HG03196 (cell line): ENCODE measurements at regions not wholly inside any gene's neighbourhood (a gene's known extent, or its start where the extent isn't known, plus 50 kb on each side); places are given as distances from the start of the nearest gene placed in this dataset.
"Not testable (repeated sequence)": the region's sequence is repeated elsewhere in the genome, so short reads cannot be mapped to it uniquely, and the experiment has no call there.

Experiments
- ATAC-seq: cut with Tn5 transposase; IDR thresholded peaks from one replicate; pipeline ENCODE4 v1.9.1; 2021; ENCODE audit not compliant: unreplicated experiment

DNA sequence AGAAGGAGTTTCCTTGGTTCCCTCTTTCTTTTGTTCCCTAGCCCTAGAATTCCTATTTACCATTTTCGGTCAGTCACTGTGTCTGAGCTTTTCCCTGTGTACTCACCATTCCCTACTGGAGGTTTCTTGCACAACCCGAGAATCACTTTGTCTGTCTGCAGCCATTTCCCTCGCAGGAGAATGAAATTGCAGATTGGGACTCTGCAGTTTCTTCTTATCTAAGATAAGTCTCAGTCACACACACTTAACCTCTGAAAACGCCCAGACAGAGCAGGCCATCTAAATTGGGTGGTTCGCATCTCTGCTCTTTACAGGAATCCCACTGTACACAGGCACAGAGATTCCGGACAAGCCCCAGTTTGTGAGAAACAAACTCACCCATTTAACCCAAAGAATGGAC, 58.6 kb upstream of the CNTNAP2 start:
- ATAC-seq, result no peak

DNA sequence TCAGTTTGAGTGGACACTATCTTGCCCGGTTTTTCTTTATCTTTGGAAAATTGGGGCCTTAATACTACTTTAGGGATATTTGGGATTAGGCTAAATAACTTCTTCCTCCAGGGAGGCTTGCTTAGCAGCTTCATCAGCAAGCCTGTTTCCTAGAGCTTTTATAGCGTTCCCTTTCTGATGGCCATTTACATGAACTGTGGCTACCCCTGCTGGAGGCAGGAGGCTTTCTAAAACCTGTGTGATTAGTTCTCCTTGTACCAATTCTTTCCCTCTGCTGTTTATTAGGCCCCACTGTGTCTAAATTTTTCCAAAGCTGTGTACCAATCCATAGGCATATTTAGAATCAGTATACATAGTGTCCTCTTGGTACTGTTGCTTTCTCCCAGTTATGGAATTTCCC, 61.7 kb upstream of the CNTNAP2 start:
- ATAC-seq, result no peak

DNA sequence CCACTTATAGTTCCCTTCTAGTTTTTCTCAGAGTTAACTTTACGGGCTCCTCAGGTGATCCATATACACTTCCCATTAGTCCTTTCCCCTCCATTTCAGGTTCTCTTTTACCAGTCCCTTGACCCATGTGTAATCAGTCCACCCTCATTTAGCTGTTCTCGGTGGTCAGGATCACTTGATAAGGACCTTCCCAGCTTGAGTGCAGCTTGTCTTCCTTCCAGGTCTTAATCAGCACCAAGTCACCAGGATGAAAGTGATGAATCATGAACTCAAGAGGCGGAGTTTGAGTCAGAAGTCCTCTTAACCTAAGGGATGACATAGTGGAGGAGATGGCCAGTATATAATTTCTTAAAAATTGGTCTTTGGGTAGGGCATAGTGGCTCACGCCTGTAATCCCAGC, 63.1 kb upstream of the CNTNAP2 start:
- no peak for ATAC-seq

DNA sequence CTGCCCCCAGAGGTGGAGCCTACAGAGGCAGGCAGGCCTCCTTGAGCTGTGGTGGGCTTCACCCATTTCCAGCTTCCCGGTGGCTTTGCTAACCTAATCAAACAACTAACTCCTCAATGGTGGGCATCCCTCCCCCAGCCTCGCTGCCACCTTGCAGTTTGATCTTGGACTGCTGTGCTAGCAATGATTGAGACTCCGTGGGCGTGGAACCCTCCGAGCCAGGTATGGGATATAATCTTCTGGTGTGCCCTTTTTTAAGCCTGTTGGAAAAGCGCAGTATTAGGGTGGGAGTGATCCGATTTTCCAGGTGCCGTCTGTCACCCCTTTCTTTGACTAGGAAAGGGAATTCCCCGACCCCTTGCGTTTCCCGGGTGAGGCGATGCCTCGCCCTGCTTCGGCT, 73.3 kb upstream of the CNTNAP2 start:
- not testable (repeated sequence) for ATAC-seq

DNA sequence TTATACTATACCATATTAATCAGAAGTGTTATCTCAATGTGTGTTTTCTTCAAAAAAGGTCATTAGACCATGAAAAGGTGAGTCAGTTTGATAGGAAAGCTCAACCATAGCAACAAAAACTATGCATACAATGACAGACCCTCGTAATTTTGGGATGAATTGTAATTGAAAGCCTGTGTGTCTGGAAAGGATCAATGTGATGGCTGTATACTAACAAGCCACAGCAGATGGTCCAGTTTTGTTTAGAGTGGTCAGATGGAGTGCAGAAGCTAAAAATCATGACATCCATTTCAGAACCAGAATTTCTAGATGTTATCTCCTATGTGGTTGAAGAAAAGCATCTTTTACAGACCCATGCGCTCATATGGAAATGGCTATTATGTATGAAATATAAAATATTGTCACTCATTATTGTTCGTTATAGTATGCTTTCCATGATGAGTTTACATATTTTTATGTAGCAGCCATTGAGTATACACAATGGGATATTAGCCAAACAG, 88.3 kb upstream of the CNTNAP2 start:
- no peak for ATAC-seq

DNA sequence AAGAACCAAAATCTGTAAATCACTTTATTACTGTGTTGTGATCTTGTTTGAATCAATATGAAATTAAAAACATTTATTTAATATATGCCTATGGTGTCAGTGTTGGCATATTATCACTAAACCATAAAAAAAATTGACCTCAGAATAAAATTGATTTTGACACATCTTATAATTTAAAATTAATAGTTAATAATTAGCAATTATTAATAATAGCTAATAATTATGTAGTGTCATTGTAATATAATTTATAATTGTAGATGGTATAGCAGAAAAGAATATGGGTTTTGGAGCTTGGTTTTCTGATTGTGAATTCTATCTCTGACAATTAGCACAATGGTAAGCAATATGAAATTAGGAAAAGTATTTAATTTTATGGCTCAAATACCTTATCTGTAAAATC, 89.4 kb upstream of the CNTNAP2 start:
- ATAC-seq, result no peak

DNA sequence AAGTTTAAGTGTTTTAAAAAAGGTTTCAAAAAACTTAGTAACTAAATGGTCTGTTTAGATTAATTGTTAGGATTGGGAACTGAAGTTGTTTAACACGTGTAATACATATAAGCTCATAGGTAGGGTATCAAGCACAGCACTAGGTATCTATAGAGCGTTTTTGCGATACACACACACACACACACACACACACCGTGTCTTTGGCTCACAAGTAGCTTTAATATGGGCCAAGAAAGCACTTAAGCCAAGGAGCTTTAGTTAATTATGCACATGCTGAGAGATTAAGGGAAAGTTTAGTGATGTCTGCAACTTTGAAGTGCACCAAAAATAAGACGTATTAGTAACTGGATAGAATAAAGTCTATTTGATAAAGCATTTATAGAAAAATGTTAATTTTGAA, 93.8 kb upstream of the CNTNAP2 start:
- ATAC-seq, result no peak

DNA sequence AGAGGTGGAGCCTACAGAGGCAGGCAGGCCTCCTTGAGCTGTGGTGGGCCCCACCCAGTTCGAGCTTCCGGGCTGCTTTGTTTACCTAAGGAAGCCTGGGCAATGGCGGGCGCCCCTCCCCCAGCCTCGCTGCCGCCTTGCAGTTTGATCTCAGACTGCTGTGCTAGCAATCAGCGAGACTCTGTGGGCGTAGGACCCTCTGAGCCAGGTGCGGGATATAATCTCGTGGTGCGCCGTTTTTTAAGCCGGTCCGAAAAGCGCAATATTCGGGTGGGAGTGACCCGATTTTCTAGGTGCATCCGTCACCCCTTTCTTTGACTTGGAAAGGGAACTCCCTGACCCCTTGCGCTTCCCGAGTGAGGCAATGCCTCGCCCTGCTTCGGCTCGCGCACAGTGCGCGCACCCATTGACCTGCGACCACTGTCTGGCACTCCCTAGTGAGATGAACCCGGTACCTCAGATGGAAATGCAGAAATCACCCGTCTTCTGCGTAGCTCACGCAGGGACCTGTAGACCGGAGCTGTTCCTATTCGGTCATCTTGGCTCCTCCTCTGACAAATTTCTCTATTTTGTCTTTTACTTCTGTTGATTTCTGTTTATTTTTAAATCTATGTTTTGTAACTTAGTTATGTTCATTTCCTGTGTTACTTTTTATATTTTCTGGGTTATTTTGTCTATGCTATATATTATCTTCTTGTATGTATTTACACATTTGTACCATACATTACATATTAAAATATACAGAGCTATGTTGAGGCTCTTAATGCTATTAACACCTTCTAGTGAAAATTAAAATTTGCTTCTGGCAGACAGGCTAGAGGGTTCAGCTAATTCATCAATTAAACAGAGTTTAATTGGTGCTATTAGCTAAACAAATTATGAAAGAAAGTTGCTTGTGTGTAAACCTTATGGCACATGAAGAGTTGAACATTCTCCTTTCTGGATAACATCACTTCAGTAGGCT, 97.3 kb upstream of the CNTNAP2 start:
- not testable (repeated sequence) for ATAC-seq

DNA sequence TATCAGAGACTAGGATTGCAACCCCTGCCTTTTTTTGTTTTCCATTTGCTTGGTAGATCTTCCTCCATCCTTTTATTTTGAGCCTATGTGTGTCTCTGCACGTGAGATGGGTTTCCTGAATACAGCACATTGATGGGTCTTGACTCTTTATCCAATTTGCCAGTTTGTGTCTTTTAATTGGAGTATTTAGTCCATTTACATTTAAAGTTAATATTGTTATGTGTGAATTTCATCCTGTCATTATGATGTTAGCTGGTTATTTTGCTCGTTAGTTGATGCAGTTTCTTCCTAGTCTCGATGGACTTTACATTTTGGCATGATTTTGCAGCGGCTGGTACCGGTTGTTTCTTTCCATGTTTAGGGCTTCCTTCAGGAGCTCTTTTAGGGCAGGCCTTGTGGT, 99.2 kb upstream of the CNTNAP2 start:
- not testable (repeated sequence) for ATAC-seq

DNA sequence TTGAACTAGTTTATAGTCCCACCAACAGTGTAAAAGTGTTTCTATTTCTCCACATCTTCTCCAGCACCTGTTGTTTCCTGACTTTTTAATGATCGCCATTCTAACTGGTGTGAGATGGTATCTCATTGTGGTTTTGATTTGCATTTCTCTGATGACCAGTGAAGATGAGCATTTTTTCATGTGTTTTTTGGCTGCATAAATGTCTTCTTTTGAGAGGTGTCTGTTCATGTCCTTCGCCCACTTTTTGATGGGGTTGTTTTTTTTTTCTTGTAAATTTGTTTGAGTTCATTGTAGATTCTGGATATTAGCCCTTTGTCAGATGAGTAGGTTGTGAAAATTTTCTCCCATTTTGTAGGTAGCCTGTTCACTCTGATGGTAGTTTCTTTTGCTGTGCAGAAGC, 102.4 kb upstream of the CNTNAP2 start:
- not testable (repeated sequence) for ATAC-seq

DNA sequence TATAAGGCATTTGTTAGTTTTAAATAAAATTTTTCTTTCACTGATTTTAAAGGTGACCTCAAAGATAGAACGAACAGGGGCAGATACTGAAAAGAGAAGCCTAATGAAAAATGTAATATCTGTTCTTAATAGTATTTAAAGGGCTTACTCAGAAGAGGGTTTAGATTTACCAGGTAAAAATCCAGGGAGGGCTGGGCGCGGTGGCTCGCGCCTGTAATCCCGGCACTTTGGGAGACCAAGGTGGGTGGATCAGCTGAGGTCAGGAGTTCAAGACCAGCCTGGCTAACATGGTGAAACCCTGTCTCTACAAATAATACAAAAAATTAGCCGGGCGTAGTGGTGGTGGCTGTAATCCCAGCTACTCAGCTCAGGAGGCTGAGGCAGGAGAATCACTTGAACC, 108.3 kb upstream of the CNTNAP2 start:
- no peak for ATAC-seq

DNA sequence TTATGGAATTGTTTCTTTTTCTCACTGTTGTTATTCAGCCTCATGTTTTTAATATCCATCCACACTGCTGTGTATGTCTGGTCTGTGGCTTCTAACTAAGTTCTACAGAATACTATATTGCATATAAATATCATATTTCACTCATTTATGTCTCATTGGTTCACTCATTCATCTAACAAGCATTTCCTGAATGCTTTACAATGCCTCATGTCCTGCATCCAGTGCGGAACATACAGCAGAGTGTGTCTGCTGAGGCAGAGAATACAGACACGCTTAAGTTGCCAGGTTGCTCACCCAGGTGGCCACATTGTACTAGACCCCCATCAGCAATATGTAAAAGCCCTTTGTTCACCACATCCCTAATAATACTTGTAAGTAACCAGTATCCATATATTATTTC, 111.8 kb upstream of the CNTNAP2 start:
- ATAC-seq, result no peak

DNA sequence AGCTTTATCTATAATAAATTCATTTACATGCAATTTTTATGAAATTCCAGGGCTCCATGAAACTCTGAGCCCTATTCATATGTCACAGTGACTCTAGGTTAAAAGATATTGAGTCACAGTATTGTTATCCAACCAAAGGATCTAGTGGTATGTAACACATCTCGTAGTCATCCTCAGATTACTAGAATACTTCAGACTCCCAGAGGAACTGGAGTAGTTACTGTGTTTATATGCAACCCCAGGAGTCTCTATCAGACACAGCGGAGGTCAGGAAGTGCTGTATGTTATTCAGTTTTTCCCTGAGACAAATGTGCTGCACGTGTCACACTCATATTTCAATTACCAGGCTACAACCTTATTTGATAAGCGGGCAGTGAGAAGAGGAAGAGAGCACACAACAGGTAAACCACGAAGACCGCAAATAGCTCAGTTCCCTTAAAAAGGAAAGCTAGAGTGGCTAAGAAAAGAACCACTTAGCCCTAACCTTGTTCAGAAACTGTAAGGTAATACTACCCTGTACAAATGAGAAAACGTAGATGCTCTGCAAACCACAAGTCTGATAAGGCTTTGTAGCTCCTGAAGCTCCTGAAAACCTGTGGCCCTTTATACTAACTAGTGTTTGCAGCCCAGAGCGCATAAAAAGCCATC, 114.0 kb upstream of the CNTNAP2 start:
- ATAC-seq, result peak; percentile 99

DNA sequence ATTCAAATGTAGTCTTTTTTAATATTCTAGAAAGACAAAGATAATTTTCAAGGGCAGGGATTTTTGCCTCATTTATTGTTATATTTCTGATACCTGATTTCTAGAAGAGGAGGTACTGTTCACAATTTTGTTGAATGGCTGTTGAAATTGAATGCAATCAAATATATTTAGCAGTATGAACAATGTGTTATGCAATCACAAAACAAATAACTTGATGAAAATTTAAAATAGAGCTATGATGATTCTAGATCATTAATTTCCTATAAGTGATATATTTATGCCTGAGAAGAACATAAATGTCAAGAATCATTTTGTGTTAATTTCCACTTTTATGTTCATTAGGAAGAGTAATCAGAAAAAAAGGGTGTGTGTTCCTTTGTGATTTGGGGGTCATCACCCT, 114.6 kb upstream of the CNTNAP2 start:
- no peak for ATAC-seq

DNA sequence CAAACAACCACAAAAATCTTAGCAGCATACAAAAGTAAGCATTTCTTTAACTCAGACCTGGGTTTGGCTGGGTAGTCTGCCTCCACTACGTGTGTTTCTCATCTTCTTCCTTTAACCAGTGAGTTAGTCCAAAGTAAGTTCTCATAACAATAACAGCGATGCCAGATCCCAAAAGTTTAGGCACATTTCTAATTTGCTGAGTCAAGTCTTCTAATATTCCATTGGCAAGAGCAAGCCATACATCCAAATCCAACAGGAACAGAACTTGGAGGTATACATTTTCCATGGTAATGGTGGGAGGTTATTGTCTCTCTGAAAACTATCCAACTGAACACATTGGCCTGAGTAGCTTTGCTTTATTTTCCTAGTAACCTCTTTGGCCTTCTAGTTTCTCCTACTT, 115.7 kb upstream of the CNTNAP2 start:
- ATAC-seq, result no peak

DNA sequence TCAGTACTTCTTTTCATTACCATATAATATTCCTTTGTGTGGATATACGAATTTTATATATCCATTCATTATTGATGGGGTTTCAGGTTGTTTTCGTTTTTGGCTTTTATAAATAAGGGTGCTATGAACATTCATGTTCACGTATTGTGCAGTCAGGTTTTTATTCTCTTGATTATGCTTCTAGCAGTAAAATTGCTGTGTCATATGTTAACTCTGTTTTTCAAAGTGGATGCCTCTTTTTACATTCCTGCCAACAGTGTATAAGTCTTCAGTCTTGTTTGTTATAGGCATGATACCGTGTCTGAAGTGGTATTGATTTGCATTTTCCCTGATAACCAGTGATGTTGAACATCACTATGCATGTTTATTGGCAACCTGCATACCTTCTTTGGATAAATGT, 127.1 kb upstream of the CNTNAP2 start:
- no peak for ATAC-seq

DNA sequence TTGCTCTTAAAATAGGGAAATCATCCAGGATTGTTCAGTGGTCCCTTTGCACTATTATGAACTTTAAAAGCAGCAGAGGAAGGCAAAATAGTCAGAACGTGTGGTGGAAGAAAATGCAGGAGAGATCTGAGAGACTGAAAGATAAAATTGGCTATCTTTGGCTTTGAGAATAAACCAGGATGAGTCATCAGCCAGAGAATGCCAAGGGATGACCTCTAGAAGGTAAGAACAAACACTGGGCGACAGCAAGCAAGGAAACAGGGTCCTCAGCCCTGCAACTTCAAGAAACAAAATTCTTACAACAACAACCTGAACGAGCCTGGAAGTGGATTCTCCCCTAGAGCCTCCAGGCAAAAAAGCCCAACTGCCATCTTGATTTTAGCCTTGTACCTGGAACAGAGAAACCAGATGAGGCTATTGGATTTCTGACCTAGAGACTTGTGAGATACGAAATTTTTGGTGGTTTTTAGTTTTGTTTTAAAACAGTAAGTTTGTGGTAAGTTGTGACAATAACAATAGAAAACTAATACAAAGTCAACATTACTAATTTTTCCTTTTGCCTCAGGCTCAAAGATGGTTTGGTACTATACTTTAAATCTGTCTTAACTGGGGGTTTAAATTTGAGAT, 130.2 kb upstream of the CNTNAP2 start:
- peak; percentile 65 for ATAC-seq

DNA sequence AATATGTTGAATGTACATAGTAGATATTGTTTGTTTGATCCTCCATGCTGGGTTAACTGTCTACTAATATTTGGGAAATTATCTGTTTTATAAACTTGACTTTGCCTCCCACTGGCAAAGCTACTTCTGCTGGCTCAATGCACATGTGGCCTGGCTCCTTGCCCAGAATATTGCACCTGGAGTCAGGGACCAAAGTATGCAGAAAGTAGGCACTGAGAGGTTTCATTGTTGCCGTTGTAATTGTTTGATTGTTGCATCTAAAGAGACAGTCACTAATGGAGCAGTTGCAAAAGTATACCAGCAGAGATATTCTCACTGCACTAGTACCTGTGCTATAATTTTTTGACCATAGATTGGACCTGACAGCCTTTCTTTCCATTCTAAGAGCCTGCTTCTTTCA, 137.8 kb upstream of the CNTNAP2 start:
- no peak for ATAC-seq

DNA sequence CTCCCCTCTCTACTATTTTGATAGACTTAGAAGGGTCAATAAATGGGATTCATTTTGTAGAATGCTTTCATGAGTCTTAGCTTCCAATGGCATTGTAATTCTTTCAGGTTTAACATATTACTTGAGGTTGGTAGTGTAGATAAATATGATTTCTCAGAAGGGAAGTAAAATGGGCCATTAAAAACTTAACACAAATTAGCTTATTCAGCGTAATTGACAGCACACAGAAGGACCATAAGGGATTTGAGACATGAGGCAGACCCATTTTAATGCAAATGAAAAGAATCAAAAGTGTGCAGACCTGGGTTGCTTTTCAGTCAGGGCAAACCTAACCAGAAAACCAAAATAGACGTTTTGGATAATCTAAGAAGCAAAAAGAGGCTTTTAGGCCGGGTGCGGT, 156.6 kb upstream of the CNTNAP2 start:
- no peak for ATAC-seq

DNA sequence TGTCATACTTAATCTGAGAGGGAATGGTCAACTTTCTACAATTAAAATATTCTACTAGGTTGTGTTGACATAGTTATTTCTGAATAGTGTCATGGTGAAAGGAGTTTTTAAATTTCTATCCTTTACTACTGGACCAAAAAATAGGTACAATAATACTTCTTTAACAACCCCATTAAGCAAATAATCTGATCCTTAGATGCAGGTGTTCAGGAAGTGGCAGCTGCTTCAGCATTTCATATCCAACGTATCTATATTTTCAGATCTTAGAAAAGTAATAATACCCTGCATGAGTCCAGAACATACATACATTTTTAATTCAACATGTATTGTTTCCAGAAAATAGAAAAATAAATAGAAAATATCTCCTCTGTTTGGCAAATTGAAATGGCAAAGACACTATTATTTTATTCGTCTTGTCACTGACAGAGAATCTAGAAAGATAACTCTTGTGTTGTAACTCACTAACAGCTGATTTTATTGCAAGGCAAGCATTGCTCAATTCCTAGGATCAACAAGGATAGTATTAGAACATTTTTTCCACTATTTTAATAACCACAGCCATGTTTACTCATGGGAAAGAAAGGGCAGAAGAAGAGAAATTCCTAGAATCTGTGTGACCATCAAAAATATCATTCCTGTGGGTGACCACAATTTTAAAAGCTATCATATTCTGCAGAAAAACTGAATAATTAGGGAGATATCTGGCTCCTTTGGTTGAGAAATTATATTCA, 159.3 kb upstream of the CNTNAP2 start:
- ATAC-seq, result no peak

DNA sequence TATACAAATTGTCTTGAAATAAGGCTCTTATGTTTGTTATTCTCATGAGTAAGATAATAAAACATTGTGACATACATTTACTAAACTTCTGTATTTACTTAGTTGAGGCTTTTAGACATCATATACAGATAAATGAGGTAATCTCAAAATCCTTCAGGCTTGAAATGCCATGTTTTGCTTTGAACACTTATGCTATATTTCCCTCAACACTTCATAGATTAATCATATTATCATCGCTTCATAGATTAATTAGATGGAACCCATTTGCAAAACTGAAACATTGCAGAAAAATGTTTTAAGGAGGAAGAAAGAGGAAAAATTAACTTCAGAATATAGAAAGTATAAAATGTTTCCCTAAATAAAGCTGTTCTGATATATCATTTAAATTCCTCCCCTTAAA, 165.0 kb upstream of the CNTNAP2 start:
- ATAC-seq, result no peak
